ENCODE measurements at regions not wholly inside any gene's neighbourhood (a gene's known extent, or its start where the extent isn't known, plus 50 kb on each side); places are given as distances from the start of the nearest gene placed in this dataset.

GRCh38 chr12:91418221-91419090 is 235.8 kb upstream of the DCN start:
- TF ChIP-seq CTCF (IDR thresholded peaks at IDR 0.05; ENCODE audit: low read length) (no peak), EZH2 (IDR thresholded peaks at IDR 0.05; ENCODE audit: borderline replicate concordance, low read length) (no peak)
